ENCODE measurements at regions not wholly inside any gene's neighbourhood (a gene's known extent, or its start where the extent isn't known, plus 50 kb on each side); places are given as distances from the start of the nearest gene placed in this dataset.
A peak's percentile ranks its signal among the peaks of the same experiment; 100 is the strongest.

- no peak for TF ChIP-seq CTCF (conservative IDR thresholded peaks at IDR 0.05; ENCODE audit: low read depth, low read length)
- DNase-seq (ENCODE audit: low read depth): no peak
- no peak overlapping the region for H3K4me3 ChIP-seq (ENCODE audit: low read depth, low read length)
These were observed 1570.0 kb upstream of the DEFB115 start for GRCh38 chr20:29687438-29687837.

GRCh38 chr20:29689411-29690225 lies 1567.8 kb upstream of the DEFB115 start:
- no peak for TF ChIP-seq CTCF (conservative IDR thresholded peaks at IDR 0.05; ENCODE audit: low read depth, low read length)
- peak overlapping the region; percentile 41 for H3K4me3 ChIP-seq (ENCODE audit: low read depth, low read length)
- DNase-seq (ENCODE audit: low read depth): no peak

- no peak overlapping the region for H3K4me3 ChIP-seq (ENCODE audit: low read depth, low read length)
- no peak for TF ChIP-seq CTCF (conservative IDR thresholded peaks at IDR 0.05; ENCODE audit: low read depth, low read length)
- no peak for DNase-seq (ENCODE audit: low read depth)
These were observed 1567.2 kb upstream of the DEFB115 start for GRCh38 chr20:29690274-29690673.

GRCh38 chr20:29740601-29740950 lies 1516.9 kb upstream of the DEFB115 start:
- no peak overlapping the region for H3K4me3 ChIP-seq (ENCODE audit: low read depth, low read length)
- no peak for DNase-seq (ENCODE audit: low read depth)
- no peak for TF ChIP-seq CTCF (conservative IDR thresholded peaks at IDR 0.05; ENCODE audit: low read depth, low read length)

GRCh38 chr20:29740951-29741593 lies 1516.4 kb upstream of the DEFB115 start:
- TF ChIP-seq CTCF (conservative IDR thresholded peaks at IDR 0.05; ENCODE audit: low read depth, low read length): no peak
- DNase-seq (ENCODE audit: low read depth): no peak
- no peak overlapping the region for H3K4me3 ChIP-seq (ENCODE audit: low read depth, low read length)

- no peak for TF ChIP-seq CTCF (conservative IDR thresholded peaks at IDR 0.05; ENCODE audit: low read depth, low read length)
- H3K4me3 ChIP-seq (ENCODE audit: low read depth, low read length): no peak overlapping the region
- no peak for DNase-seq (ENCODE audit: low read depth)
These were observed 1515.9 kb upstream of the DEFB115 start for GRCh38 chr20:29741594-29741893.

All from epithelial cell of proximal tubule (primary cell).